Keratinocyte (primary cell): ENCODE measurements at regions not wholly inside any gene's neighbourhood (a gene's known extent, or its start where the extent isn't known, plus 50 kb on each side); places are given as distances from the start of the nearest gene placed in this dataset.
A peak's percentile ranks its signal among the peaks of the same experiment; 100 is the strongest.

Source experiments
- CTCF ChIP-seq, 3 experiments: IDR thresholded peaks in 1 of 3; conservative IDR thresholded peaks in 1 of 3; optimal IDR thresholded peaks in 1 of 3; 2 replicates in 2 of 3; 3 replicates in 1 of 3; pipeline versions ENCODE3 to v1.5.1; 2011; ENCODE audit warnings: low read length in 3 of 3, mild to moderate bottlenecking in 3 of 3, moderate library complexity in 2 of 3, control low read depth in 1 of 3, inconsistent platforms in 1 of 3; ENCODE audit not compliant: insufficient read depth in 2 of 3; ENCODE audit errors: extremely low read depth in 1 of 3
- EZH2 ChIP-seq: IDR thresholded peaks from one replicate; pipeline ENCODE4 v1.6.1; 2012; ENCODE audit warnings: inconsistent platforms, mild to moderate bottlenecking, low read length, moderate library complexity

DNA sequence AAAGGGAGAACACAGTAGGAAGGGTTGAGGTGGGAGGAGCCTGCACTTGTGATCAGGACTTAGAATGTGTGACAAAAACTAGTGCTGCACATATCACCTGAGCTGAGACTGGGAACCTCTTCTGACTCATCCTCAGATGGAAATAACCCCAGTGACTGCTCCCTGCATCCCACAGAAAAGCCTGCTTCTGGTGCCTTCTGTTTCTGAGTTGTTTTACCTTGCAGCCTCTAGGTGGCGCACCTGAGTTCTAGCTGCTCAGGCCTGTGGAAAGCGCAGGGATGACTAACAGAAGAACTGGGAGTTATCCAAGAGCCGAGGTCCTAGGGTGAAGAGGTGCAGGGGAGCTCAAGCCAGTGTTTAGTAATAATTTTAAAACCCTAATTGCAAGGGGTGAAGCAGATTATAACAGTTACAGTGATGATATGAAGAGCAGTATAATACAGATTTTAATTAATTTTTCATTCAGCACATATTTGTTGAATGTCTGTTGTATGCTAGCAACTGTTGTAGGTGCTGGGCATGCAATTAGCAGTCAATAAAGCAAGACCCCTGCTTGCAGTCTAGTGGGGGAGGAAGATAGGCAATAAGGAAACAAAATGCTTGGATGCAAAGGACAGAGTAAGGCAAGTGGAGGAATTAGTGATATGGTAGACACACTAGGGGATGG lies 302.5 kb downstream of the DHX35 start:
- peak; percentile 69 to 92 (median 85) for TF ChIP-seq CTCF (optimal IDR thresholded peaks at IDR 0.05 in 1 of 3, IDR thresholded peaks at IDR 0.05 in 1 of 3, conservative IDR thresholded peaks at IDR 0.05 in 1 of 3; ENCODE audit: extremely low read depth in 1 of 3, insufficient read depth in 2 of 3, low read length in 3 of 3)
- no peak for TF ChIP-seq EZH2
